Keratinocyte (primary cell): ENCODE measurements at regions not wholly inside any gene's neighbourhood (a gene's known extent, or its start where the extent isn't known, plus 50 kb on each side); places are given as distances from the start of the nearest gene placed in this dataset.

ENCODE experiments used
- DNase-seq: peaks from one replicate; pipeline ENCODE4 v3.0.0-alpha.2; 2011; ENCODE audit warnings: low read depth, missing footprints, low spot score
- FAIRE-seq: peaks from 2 replicates; lab custom pipeline; 2011; peaks lifted over from hg19 to GRCh38; lab: Jason Lieb, UNC
- H2AFZ ChIP-seq: 2 replicates; pipeline ENCODE4 v1.6.0; 2012; ENCODE audit warnings: low read length, control low read depth, inconsistent platforms; ENCODE audit not compliant: control insufficient read depth
- H3K27ac ChIP-seq: 2 replicates; pipeline ENCODE4 v1.5.1; 2011; ENCODE audit warnings: low read length; ENCODE audit not compliant: control insufficient read depth, insufficient read depth
- H3K27me3 ChIP-seq: 3 replicates; pipeline ENCODE4 v1.6.0; 2011; ENCODE audit warnings: low read length; ENCODE audit not compliant: control insufficient read depth, insufficient read depth; ENCODE audit errors: extremely low read depth
- H3K36me3 ChIP-seq, 2 experiments: 2 replicates in 1 of 2; 3 replicates in 1 of 2; pipeline ENCODE4 v1.5.1; 2011; ENCODE audit warnings: low read length in 2 of 2, mild to moderate bottlenecking in 1 of 2; ENCODE audit not compliant: control insufficient read depth in 2 of 2, insufficient read depth in 2 of 2; ENCODE audit errors: extremely low read depth in 1 of 2
- H3K4me1 ChIP-seq: 3 replicates; pipeline ENCODE4 v1.5.1; 2011; ENCODE audit warnings: low read length; ENCODE audit not compliant: control insufficient read depth, insufficient read depth; ENCODE audit errors: extremely low read depth
- H3K4me2 ChIP-seq: 3 replicates; pipeline ENCODE4 v1.6.0; 2011; ENCODE audit warnings: low read depth, low read length; ENCODE audit not compliant: control insufficient read depth, insufficient read depth; ENCODE audit errors: extremely low read depth
- H3K4me3 ChIP-seq, 3 experiments: fragments of 200-600 bp in 1 of 3; sonication (generic) in 1 of 3; 2 replicates in 2 of 3; 3 replicates in 1 of 3; pipeline ENCODE4 v1.5.1; 2011 to 2016; ENCODE audit warnings: low read length in 3 of 3, mild to moderate bottlenecking in 3 of 3, control low read depth in 2 of 3, inconsistent platforms in 1 of 3, low read depth in 1 of 3, mixed read lengths in 1 of 3, mixed run types in 1 of 3, moderate library complexity in 1 of 3; ENCODE audit not compliant: control insufficient read depth in 2 of 3, insufficient read depth in 2 of 3; ENCODE audit errors: extremely low read depth in 1 of 3
- H3K79me2 ChIP-seq: 2 replicates; pipeline ENCODE4 v1.6.0; 2012; ENCODE audit warnings: low read length; ENCODE audit not compliant: control insufficient read depth, insufficient read depth
- H3K9ac ChIP-seq: 3 replicates; pipeline ENCODE4 v1.6.0; 2011; ENCODE audit warnings: low read length; ENCODE audit not compliant: control insufficient read depth, insufficient read depth; ENCODE audit errors: extremely low read depth
- H3K9me1 ChIP-seq: 3 replicates; pipeline ENCODE4 v1.6.0; 2011; ENCODE audit warnings: low read length; ENCODE audit not compliant: control insufficient read depth, insufficient read depth; ENCODE audit errors: extremely low read depth
- H3K9me3 ChIP-seq: 2 replicates; pipeline ENCODE4 v1.5.1; 2012; ENCODE audit warnings: low read depth, low read length; ENCODE audit not compliant: control insufficient read depth
- H4K20me1 ChIP-seq: 3 replicates; pipeline ENCODE4 v1.6.0; 2011; ENCODE audit warnings: low read length; ENCODE audit not compliant: control insufficient read depth, insufficient read depth; ENCODE audit errors: extremely low read depth
- CTCF ChIP-seq, 3 experiments: IDR thresholded peaks in 1 of 3; conservative IDR thresholded peaks in 1 of 3; optimal IDR thresholded peaks in 1 of 3; 2 replicates in 2 of 3; 3 replicates in 1 of 3; pipeline versions ENCODE3 to v1.5.1; 2011; ENCODE audit warnings: low read length in 3 of 3, mild to moderate bottlenecking in 3 of 3, moderate library complexity in 2 of 3, control low read depth in 1 of 3, inconsistent platforms in 1 of 3; ENCODE audit not compliant: insufficient read depth in 2 of 3; ENCODE audit errors: extremely low read depth in 1 of 3
- EZH2 ChIP-seq: IDR thresholded peaks from one replicate; pipeline ENCODE4 v1.6.1; 2012; ENCODE audit warnings: inconsistent platforms, mild to moderate bottlenecking, low read length, moderate library complexity
- dilution Hi-C: fragments of 300-500 bp; cut with MboI; formaldehyde crosslinking; loops from one replicate; pipeline ENCODE4 v1.7.0; 2020; ENCODE audit warnings: low sequenced_read_pairs; ENCODE audit not compliant: extremely low pct_ligation_motif_present

DNA sequence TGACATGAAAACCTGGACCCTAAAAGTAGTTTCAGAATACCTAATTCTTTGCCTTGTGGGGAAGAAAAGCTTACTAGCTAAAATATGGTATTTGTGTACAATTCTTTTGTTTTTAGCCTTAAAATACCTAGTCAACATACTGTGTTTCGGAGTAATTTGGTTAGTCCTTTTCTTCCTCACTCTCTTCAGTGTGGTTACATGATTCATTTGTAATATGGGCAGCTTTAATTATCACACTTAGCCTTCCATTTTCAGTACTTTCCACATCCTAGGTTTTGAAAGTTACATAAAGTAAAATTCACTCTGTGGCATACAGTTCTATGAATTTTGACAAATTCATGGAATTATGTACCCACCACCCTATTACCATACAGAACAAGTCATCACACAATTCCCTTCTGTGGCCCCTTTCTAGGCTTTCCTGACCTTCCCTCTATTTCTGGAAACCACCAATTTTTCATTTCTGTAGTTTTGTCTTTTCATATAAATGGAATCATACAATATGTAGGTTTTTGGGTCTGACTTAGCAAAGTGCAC is 96.2 kb downstream of the EMX2 start:
- Histone ChIP-seq H3K4me3 (no peak overlapping the region), H3K4me1 (no peaks in the 10 kb centered on the region), H3K27ac (no peak overlapping the region), H3K79me2 (no peaks in the 10 kb centered on the region), H2AFZ (no peak overlapping the region), H3K36me3 (no peaks in the 10 kb centered on the region), H4K20me1 (no peaks in the 10 kb centered on the region), H3K9ac (no peak overlapping the region), H3K27me3 (no peaks in the 10 kb centered on the region), H3K9me3 (no peaks in the 10 kb centered on the region), H3K9me1 (no peaks in the 10 kb centered on the region), H3K4me2 (no peak overlapping the region)
- FAIRE-seq: no peak
- dilution Hi-C loops: no loop called here
- no peak for DNase-seq
- TF ChIP-seq EZH2: no peak
- TF ChIP-seq CTCF (optimal IDR thresholded peaks at IDR 0.05 in 1 of 3, IDR thresholded peaks at IDR 0.05 in 1 of 3, conservative IDR thresholded peaks at IDR 0.05 in 1 of 3; ENCODE audit: extremely low read depth in 1 of 3, insufficient read depth in 2 of 3, low read length in 3 of 3): no peak

GRCh38 chr10:117640406-117640805 is 97.9 kb downstream of the EMX2 start:
- DNase-seq (no peak), FAIRE-seq (no peak)
- Histone ChIP-seq H3K4me1 (no peaks in the 10 kb centered on the region), H3K4me3 (no peak overlapping the region), H3K4me2 (no peak overlapping the region), H3K9me3 (no peaks in the 10 kb centered on the region), H3K27me3 (no peaks in the 10 kb centered on the region), H3K79me2 (no peaks in the 10 kb centered on the region), H3K9me1 (no peaks in the 10 kb centered on the region), H4K20me1 (no peaks in the 10 kb centered on the region), H2AFZ (no peak overlapping the region), H3K9ac (no peak overlapping the region), H3K36me3 (no peaks in the 10 kb centered on the region), H3K27ac (no peak overlapping the region)
- TF ChIP-seq CTCF (optimal IDR thresholded peaks at IDR 0.05 in 1 of 3, IDR thresholded peaks at IDR 0.05 in 1 of 3, conservative IDR thresholded peaks at IDR 0.05 in 1 of 3; ENCODE audit: extremely low read depth in 1 of 3, insufficient read depth in 2 of 3, low read length in 3 of 3) (no peak), EZH2 (no peak)
- dilution Hi-C loops: no loop called here
